Activated T-helper 17 cell treated with anti-CD3 and anti-CD28 coated beads, Interleukin-2, amount 50 U/mL, for 72 hours (primary cell): ENCODE measurements at regions not wholly inside any gene's neighbourhood (a gene's known extent, or its start where the extent isn't known, plus 50 kb on each side); places are given as distances from the start of the nearest gene placed in this dataset.

Experiments
- ATAC-seq: fragments of 150-1000 bp; cut with Tn5 transposase; replicated peaks from 2 replicates; pipeline ENCODE4 v1.10.0; 2021; ENCODE audit warnings: mild to moderate bottlenecking, moderate library complexity
- H3K27ac Mint-ChIP-seq: one replicate; pipeline ENCODE4 v1.8.0; 2022; ENCODE audit warnings: mixed read lengths
- H3K27me3 Mint-ChIP-seq: one replicate; pipeline ENCODE4 v1.8.0; 2022; ENCODE audit warnings: mixed read lengths
- H3K36me3 Mint-ChIP-seq: one replicate; pipeline ENCODE4 v1.8.0; 2022; ENCODE audit warnings: low read depth, mild to moderate bottlenecking, mixed read lengths
- H3K4me1 Mint-ChIP-seq: one replicate; pipeline ENCODE4 v1.8.0; 2022; ENCODE audit warnings: mixed read lengths
- H3K4me3 Mint-ChIP-seq: one replicate; pipeline ENCODE4 v1.8.0; 2022; ENCODE audit warnings: mild to moderate bottlenecking, mixed read lengths
- H3K9me3 Mint-ChIP-seq: one replicate; pipeline ENCODE4 v1.8.0; 2022; ENCODE audit warnings: mixed read lengths

DNA sequence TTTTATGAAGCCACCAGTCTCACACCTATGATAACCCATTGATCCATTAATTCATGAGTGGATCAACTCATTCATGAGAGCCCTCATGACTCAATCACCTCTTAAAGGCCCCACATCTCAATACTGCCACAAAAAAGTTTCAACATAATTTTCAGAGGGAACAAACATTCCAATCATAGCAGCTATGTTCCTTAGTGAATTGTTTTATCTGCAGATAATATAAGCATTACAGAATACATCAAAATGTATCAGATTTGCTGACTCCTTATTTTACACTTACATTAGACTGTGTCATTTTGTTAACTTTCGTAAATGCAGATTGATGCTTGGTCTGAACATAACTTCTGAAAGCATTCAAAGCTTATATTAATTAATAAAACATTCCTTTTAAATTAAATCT is 155.3 kb upstream of the MBNL1 start:
- Mint-ChIP-seq H3K9me3 (no peaks in the 10 kb centered on the region), H3K27me3 (no peaks in the 10 kb centered on the region), H3K4me1 (no peaks in the 10 kb centered on the region), H3K4me3 (no peak overlapping the region), H3K27ac (no peak overlapping the region), H3K36me3 (no peaks in the 10 kb centered on the region)
- ATAC-seq: no peak

DNA sequence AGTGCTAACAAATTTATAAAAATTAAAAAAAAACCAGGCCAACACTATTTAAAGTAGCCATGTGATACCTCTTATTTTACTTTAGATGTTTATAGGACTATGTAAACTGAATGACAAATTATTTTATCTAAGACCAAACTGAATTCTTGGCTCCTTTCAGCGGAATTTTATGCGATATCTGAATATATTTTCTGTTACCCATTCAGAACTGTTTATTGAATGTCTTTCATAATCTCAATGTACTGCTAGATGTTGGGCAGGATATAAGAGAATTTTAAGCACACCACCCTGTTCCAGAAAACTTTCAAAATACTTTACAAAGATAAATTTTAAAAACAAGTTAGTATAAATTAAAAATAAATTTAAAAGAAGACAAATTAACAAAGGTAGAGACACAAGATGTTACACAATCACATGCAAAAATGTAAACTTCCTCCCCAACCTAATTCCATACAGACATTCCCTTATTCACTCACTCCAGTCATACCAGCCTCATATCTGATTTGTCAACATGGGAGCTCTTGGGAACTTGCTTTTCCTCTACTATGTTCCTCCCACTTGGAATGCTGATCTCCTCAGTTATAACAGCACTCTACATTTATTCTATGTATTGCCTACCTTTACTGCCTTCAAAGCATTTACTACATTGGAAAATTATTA is 154.6 kb upstream of the MBNL1 start:
- no peaks in the 10 kb centered on the region for H3K36me3 Mint-ChIP-seq
- no peaks in the 10 kb centered on the region for H3K4me1 Mint-ChIP-seq
- no peaks in the 10 kb centered on the region for H3K27me3 Mint-ChIP-seq
- ATAC-seq: no peak
- no peak overlapping the region for H3K4me3 Mint-ChIP-seq
- H3K9me3 Mint-ChIP-seq: no peaks in the 10 kb centered on the region
- H3K27ac Mint-ChIP-seq: no peak overlapping the region

DNA sequence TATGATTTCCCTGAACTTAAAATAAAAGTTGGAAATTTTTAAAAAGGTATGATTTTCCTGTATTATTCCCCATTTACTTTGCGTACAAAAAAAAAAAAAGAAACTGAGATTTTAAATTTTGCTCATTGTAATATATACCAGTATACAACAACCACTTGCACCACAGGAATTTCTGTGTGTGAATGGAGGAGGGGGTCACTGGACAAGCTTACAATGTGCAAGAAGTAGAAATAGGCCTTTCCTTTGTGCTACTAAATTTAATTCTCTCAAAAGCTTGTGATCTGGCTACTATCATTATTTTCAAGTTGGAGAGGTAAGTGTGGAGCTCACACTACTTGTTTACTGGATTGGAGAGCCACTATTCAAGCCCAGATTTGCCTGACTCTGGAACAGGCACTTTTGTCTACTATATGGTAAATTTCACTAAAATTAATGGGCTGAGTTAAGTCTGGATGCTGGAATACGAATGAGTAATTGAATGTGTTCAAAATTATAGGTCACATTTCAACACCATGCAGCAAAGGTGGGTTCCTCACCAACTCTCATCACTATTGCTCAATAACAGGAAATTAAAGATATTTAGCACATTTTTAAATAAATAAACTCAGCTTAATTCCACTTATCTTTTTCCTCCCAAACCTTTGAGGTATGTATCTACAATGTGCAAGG is 148.0 kb upstream of the MBNL1 start:
- Mint-ChIP-seq H3K27ac (no peak overlapping the region), H3K36me3 (no peaks in the 10 kb centered on the region), H3K4me3 (no peak overlapping the region), H3K9me3 (peaks cover 4% of the 10 kb centered on the region), H3K27me3 (peaks cover 4% of the 10 kb centered on the region), H3K4me1 (peaks cover 9% of the 10 kb centered on the region)
- ATAC-seq: no peak

DNA sequence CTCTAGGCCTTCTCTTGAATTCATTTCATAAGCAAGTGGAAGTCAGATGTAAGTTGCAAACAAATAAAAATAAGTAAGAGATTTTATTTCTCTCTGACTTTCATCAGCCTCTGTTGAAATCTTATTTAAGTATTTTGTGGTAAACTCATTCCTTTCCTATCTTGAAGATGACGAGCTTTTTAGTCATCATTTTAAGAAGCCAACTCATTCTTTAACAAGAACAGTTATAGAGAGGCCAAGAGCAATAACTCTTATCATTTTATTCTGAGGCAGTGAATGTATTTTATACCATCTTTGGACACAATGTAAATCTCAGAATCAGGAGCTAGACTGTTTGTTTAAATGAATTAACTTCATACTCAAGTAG is 147.5 kb upstream of the MBNL1 start:
- ATAC-seq: peak; percentile 56
- H3K27ac Mint-ChIP-seq: no peak overlapping the region
- H3K4me1 Mint-ChIP-seq: peaks cover 9% of the 10 kb centered on the region
- no peak overlapping the region for H3K4me3 Mint-ChIP-seq
- H3K9me3 Mint-ChIP-seq: peaks cover 4% of the 10 kb centered on the region
- H3K27me3 Mint-ChIP-seq: peaks cover 4% of the 10 kb centered on the region
- H3K36me3 Mint-ChIP-seq: no peaks in the 10 kb centered on the region

DNA sequence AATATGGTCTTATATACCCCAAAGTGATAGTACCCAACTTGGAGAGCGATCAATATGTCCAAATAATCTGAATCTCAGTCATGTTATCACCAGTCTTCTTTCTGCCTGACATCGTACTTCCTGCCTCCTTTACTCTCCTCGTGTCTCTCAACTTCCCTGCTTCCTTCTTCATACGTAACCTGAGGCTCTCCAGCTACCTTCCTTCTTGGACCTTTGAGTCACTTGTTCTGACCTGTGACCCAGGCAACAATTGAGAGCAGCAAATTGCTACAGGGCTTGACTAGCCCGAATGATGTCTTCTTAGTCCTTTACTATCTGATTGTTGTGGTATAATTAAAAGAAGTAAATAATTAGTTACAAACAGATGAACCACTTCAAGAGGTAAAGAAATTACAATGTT is 145.9 kb upstream of the MBNL1 start:
- Mint-ChIP-seq H3K9me3 (peaks cover 4% of the 10 kb centered on the region), H3K4me1 (peaks cover 14% of the 10 kb centered on the region), H3K27me3 (peaks cover 4% of the 10 kb centered on the region), H3K27ac (no peak overlapping the region), H3K36me3 (no peaks in the 10 kb centered on the region), H3K4me3 (no peak overlapping the region)
- no peak for ATAC-seq

DNA sequence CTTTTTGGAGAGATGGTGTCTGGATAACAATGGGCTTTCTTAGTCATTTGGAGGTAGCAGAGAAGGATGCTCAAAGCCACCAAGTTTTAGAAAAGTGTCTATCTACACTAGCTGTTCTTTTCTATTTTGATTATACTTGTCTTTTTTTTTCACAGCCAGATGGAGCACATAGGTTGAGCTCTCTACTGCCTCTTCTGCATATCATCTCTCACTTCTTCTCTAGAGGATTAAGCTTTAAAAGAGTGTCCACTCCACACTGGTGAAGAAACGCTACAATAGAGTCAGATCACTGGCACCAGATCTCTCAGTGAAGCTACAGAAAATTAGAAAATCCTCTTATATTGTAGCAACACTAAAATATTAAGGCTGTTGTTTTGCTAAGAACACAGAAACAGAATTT is 145.3 kb upstream of the MBNL1 start:
- ATAC-seq: no peak

DNA sequence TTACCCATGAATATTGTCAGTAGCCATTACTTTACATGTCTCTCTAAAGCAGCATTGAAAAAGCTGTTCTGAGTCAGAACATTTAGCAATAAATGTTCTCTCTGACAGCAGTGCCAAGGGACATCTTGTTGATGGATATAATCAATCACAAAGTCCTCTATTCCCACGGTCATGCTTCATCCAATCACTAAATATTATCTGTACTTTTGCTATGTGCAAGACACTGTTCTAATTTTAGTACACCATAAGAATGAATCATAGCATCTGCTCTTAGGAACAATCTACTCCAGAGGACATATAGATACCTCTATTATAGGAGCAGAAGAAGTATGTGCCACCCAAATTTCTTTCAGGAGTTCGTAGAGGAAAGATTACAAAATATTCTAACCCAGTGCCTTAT is 142.5 kb upstream of the MBNL1 start:
- peak; percentile 22 for ATAC-seq
- peaks cover 6% of the 10 kb centered on the region for H3K4me1 Mint-ChIP-seq

More for the DNA sequence above, 145.3 kb upstream of the MBNL1 start:
- H3K27me3 Mint-ChIP-seq: peaks cover 4% of the 10 kb centered on the region
- H3K9me3 Mint-ChIP-seq: peaks cover 4% of the 10 kb centered on the region
- H3K36me3 Mint-ChIP-seq: no peaks in the 10 kb centered on the region
- peaks cover 14% of the 10 kb centered on the region for H3K4me1 Mint-ChIP-seq
- no peak overlapping the region for H3K4me3 Mint-ChIP-seq
- no peak overlapping the region for H3K27ac Mint-ChIP-seq

DNA sequence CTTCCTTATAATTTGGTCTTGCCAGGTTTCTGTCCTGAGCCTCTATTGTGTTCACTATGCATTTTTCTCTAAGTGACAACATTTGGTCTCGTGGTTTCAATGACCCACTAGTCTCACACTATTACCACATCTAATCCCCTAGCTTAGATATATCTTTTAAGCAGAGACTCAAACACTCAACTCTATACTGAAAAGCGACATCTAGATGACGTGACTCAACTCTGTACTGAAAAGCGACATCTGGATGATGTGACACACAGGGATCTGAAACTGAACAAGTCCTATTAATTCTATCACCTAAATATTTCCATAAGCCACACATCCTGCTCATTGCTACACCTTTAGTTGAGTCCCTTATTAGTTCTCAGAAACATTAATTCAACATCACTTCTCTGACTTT is 141.7 kb upstream of the MBNL1 start:
- peak overlapping the region; percentile 1 for H3K4me3 Mint-ChIP-seq
- ATAC-seq: peak; percentile 96
- no peaks in the 10 kb centered on the region for H3K9me3 Mint-ChIP-seq
- H3K4me1 Mint-ChIP-seq: peaks cover 6% of the 10 kb centered on the region
- no peaks in the 10 kb centered on the region for H3K27me3 Mint-ChIP-seq
- H3K27ac Mint-ChIP-seq: peak overlapping the region; percentile 5
- no peaks in the 10 kb centered on the region for H3K36me3 Mint-ChIP-seq

More for the DNA sequence above, 142.5 kb upstream of the MBNL1 start:
- no peak overlapping the region for H3K4me3 Mint-ChIP-seq
- H3K27ac Mint-ChIP-seq: no peak overlapping the region
- H3K36me3 Mint-ChIP-seq: no peaks in the 10 kb centered on the region
- H3K9me3 Mint-ChIP-seq: no peaks in the 10 kb centered on the region
- no peaks in the 10 kb centered on the region for H3K27me3 Mint-ChIP-seq

DNA sequence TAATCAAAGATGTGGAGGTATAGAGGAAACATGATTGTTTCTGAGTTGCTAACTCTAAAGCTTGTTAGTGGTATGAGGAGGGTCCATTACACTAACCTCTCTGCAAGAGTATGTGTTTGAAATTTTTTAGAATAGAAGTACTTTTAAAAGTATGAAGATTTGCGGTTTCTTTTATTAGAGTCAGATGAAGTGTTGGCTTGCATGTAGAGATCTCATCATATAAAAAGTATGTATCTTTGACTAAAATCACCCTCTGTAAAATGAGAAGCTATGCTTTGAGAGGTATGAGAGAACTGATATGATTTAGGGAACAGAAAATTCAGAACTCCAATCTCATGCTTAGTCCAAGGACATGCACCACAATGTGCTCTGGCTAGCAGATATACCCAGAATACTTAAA is 140.4 kb upstream of the MBNL1 start:
- H3K9me3 Mint-ChIP-seq: no peaks in the 10 kb centered on the region
- H3K36me3 Mint-ChIP-seq: no peaks in the 10 kb centered on the region
- H3K27me3 Mint-ChIP-seq: no peaks in the 10 kb centered on the region
- no peak for ATAC-seq
- H3K4me1 Mint-ChIP-seq: peaks cover 6% of the 10 kb centered on the region
- H3K27ac Mint-ChIP-seq: no peak overlapping the region
- H3K4me3 Mint-ChIP-seq: no peak overlapping the region

DNA sequence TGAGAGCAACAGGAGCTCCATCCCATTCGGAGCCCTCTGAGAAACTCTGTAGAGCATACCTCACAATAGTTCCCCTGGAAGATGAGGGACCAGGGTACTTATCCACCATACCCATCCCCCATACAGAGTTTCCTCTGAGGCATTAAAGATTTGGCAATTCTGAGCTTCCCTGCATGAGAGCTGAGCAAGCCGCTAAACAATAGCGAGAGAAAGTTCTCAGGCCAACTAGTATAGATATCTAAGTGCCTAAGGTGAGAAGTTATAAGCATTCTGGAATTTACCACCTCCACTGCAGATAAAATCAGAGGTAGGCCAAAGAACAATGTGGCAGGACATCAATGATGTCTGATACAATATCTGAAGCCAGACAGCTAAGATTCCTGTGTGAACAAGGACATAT is 129.1 kb upstream of the MBNL1 start:
- no peaks in the 10 kb centered on the region for H3K4me1 Mint-ChIP-seq
- no peak overlapping the region for H3K27ac Mint-ChIP-seq
- H3K9me3 Mint-ChIP-seq: peaks cover 4% of the 10 kb centered on the region
- no peak for ATAC-seq
- no peak overlapping the region for H3K4me3 Mint-ChIP-seq
- no peaks in the 10 kb centered on the region for H3K36me3 Mint-ChIP-seq
- no peaks in the 10 kb centered on the region for H3K27me3 Mint-ChIP-seq

DNA sequence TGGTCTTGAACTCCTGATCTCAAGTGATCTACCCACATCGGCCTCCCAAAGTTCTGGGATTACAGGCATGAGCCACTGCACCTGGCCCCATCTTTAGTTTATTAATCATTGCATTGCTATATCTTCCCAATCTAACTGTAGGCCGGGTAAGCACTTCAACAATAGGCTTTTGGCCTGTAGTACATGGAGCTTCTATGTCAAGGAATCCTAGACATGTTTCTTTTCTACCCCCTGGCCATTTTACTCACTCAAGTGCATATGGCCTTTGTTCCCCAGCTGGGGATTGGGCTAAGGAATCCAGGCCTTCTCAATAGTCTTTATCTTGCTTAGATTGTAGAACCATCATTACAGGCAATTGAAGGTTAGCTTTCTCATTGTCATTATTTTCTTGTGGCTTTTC is 122.3 kb upstream of the MBNL1 start:
- no peak for ATAC-seq
- no peaks in the 10 kb centered on the region for H3K9me3 Mint-ChIP-seq

DNA sequence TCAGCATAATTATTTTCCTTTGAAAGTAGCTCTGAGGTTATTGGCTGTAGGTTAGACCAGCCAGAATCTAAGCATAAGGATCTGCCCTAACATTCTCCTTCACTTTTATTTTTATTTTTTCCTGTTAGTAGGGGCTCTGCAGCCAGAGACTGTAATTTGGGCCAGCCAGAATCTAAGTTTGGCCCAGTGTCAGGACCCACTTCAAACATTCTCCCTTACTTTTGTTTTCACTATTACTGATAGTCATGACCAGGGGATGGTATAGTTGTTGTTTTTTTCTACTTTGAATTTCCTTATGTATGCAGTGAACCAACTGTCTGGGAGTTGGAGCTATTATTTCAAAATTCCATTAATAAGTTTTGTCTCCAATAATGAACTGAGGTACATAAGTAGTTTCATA is 121.0 kb upstream of the MBNL1 start:
- Mint-ChIP-seq H3K36me3 (no peaks in the 10 kb centered on the region), H3K4me1 (no peaks in the 10 kb centered on the region), H3K9me3 (no peaks in the 10 kb centered on the region), H3K27me3 (no peaks in the 10 kb centered on the region), H3K27ac (no peak overlapping the region), H3K4me3 (no peak overlapping the region)
- no peak for ATAC-seq

More for the DNA sequence above, 122.3 kb upstream of the MBNL1 start:
- no peaks in the 10 kb centered on the region for H3K36me3 Mint-ChIP-seq
- H3K27ac Mint-ChIP-seq: no peak overlapping the region
- no peaks in the 10 kb centered on the region for H3K4me1 Mint-ChIP-seq
- no peaks in the 10 kb centered on the region for H3K27me3 Mint-ChIP-seq
- no peak overlapping the region for H3K4me3 Mint-ChIP-seq

DNA sequence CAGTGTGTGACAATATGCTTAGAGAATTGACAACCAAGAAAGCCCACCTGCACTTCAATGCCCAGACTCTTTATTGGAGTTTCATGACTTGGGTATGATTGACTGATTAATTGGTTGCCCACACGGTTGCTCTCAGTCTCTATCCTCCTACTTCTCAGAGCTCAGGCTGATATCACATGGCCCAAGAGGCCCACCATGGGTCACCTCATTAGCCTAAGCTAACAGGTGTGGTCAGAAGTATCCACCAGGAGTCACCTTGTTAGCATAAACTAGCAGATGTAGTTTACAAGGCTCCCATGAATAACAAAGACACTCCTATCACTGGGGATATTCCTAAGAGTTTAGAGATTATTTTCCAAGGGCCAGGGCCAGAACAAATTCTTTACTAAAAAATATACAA is 120.2 kb upstream of the MBNL1 start:
- no peaks in the 10 kb centered on the region for H3K9me3 Mint-ChIP-seq
- no peak overlapping the region for H3K4me3 Mint-ChIP-seq
- no peak overlapping the region for H3K27ac Mint-ChIP-seq
- no peaks in the 10 kb centered on the region for H3K27me3 Mint-ChIP-seq
- ATAC-seq: no peak
- H3K36me3 Mint-ChIP-seq: no peaks in the 10 kb centered on the region
- H3K4me1 Mint-ChIP-seq: no peaks in the 10 kb centered on the region

DNA sequence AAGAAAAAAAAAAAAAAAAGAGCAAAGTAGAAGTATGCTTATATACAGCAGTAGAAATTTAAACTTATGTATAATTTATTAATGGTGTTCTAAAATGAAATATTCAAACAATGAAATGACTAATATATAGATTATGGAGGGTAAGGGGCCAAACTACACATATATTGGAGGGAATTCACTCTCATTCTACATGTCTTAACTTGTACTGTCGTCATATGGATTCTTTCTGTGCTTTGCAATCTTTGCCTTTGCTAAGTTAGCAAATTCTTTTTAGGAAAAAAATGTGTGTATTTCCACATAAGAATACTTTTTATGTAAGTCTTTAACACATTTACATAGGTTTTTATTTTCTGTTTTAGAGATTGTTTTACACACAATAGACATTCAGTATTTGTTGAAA is 118.9 kb upstream of the MBNL1 start:
- ATAC-seq: no peak

DNA sequence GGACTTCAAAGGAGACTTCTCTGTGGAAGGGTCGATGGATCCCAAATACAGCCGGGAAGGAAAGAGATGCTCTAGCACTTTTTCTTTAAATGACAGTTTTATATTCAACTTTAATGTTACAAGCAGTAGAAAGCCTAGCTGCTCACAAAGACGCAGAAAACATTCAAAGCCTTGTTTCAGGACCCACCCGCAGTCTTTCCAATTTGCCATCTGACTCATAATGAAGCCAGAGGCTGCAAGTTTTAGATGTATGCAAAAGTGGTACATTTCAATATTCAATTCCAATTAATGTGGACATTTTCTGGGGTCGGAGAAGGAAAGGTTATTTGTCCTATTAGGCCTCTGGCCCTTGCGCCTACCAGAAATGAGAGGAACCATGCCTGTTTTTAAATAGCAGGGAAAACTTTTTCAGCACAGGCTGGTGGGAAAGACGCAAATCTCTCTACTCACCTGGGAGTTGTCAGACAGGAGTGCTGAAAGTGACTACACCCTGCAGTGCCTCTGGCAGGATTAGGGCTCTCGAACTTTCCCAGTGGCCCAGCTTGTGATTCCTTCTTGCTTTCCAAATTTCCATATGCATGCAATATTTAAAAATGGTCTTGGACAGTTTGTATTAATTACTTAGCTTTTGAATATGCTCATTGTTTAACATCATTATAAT is 117.4 kb upstream of the MBNL1 start:
- H3K9me3 Mint-ChIP-seq: no peaks in the 10 kb centered on the region
- no peak overlapping the region for H3K4me3 Mint-ChIP-seq
- no peaks in the 10 kb centered on the region for H3K36me3 Mint-ChIP-seq
- peaks cover 4% of the 10 kb centered on the region for H3K4me1 Mint-ChIP-seq
- ATAC-seq: peak; percentile 39
- no peaks in the 10 kb centered on the region for H3K27me3 Mint-ChIP-seq
- no peak overlapping the region for H3K27ac Mint-ChIP-seq

More for the DNA sequence above, 118.9 kb upstream of the MBNL1 start:
- Mint-ChIP-seq H3K4me1 (no peaks in the 10 kb centered on the region), H3K4me3 (no peak overlapping the region), H3K36me3 (no peaks in the 10 kb centered on the region), H3K9me3 (no peaks in the 10 kb centered on the region), H3K27ac (no peak overlapping the region), H3K27me3 (no peaks in the 10 kb centered on the region)
